ENCODE measurements at regions not wholly inside any gene's neighbourhood (a gene's known extent, or its start where the extent isn't known, plus 50 kb on each side); places are given as distances from the start of the nearest gene placed in this dataset.
"Not testable (repeated sequence)": the region's sequence is repeated elsewhere in the genome, so short reads cannot be mapped to it uniquely, and the experiment has no call there.

DNA sequence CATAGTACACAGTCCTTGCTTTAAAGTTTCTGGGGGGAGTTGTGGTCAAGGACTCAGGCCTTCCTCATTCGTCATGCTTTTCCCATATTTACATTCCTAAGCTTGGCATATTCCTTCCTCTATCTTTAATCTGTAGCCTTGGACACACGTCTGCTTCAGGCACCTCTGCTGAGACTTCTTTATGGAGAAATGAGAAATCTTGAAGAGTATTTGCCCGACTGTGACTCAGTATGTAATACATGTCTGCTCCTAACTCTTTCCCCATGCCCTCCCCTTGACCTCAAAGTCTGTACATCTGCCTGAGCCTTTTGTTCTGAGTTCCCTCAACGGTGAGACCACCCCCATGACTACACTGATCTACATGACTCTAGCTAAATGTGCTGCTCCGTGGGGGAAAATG lies 246.1 kb downstream of the SI start:
- TF ChIP-seq, protein P1, sequence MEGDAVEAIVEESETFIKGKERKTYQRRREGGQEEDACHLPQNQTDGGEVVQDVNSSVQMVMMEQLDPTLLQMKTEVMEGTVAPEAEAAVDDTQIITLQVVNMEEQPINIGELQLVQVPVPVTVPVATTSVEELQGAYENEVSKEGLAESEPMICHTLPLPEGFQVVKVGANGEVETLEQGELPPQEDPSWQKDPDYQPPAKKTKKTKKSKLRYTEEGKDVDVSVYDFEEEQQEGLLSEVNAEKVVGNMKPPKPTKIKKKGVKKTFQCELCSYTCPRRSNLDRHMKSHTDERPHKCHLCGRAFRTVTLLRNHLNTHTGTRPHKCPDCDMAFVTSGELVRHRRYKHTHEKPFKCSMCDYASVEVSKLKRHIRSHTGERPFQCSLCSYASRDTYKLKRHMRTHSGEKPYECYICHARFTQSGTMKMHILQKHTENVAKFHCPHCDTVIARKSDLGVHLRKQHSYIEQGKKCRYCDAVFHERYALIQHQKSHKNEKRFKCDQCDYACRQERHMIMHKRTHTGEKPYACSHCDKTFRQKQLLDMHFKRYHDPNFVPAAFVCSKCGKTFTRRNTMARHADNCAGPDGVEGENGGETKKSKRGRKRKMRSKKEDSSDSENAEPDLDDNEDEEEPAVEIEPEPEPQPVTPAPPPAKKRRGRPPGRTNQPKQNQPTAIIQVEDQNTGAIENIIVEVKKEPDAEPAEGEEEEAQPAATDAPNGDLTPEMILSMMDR (IDR thresholded peaks at IDR 0.05; ENCODE audit: low read depth, low read length) = no peak
- DNase-seq (ENCODE audit: extremely low read depth, low read depth) = no peak

GRCh38 chr3:164818318-164818717 lies 260.0 kb downstream of the SI start:
- DNase-seq (ENCODE audit: extremely low read depth, low read depth) = no peak
- TF ChIP-seq, protein P1 (IDR thresholded peaks at IDR 0.05; ENCODE audit: low read depth, low read length) = no peak

GRCh38 chr3:164814106-164814505 lies 264.2 kb downstream of the SI start:
- TF ChIP-seq, protein P1 (IDR thresholded peaks at IDR 0.05; ENCODE audit: low read depth, low read length) = no peak
- DNase-seq (ENCODE audit: extremely low read depth, low read depth) = no peak

- no peak for DNase-seq (ENCODE audit: extremely low read depth, low read depth)
- TF ChIP-seq, protein P1 (IDR thresholded peaks at IDR 0.05; ENCODE audit: low read depth, low read length) = no peak
Observed at GRCh38 chr3:164812042-164812441, 266.3 kb downstream of the SI start.

- no peak for DNase-seq (ENCODE audit: extremely low read depth, low read depth)
Observed at GRCh38 chr3:164806188-164806587, 272.1 kb downstream of the SI start.

DNA sequence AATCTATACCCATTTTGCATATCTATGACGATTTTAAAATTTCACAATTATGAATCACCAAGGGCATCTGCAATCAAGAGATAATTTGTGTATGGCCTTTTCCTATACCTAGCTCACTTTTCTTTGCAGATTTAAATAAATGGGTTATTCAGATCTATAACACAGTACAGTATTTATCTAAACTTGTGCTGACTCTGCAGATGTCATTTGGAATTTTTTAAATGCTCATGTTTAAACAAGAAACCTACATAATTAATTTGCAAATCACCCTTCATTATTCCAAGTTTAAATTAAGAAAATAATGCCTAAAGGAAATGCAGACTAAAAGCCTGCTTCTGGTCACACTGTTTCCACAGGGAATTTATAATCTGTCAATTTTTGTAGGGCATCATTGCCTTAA lies 284.2 kb downstream of the SI start:
- no peak for DNase-seq (ENCODE audit: extremely low read depth, low read depth)

More at GRCh38 chr3:164806188-164806587, 272.1 kb downstream of the SI start:
- TF ChIP-seq, protein P1 (IDR thresholded peaks at IDR 0.05; ENCODE audit: low read depth, low read length) = peak; percentile 35

DNA sequence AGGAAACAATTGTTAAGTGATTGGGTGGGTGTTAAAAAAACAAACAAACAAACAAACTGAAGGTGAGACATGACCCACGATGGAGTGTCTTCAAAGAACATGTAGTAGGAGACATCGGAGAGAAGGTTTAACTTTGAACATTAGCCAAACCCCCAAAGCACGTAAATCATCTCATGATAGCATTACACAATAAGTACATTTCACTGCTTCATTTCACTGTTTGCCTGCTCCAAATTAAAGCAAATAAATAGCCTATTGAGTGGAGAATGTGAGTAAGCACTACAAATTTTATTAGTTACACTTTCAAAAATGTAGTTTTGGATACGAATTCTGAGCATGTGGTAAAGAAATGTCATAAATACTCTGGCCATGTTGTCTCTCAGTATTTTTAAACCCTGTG lies 287.0 kb downstream of the SI start:
- TF ChIP-seq, protein P1 (IDR thresholded peaks at IDR 0.05; ENCODE audit: low read depth, low read length) = no peak
- DNase-seq (ENCODE audit: extremely low read depth, low read depth) = no peak

More for the DNA sequence above, 284.2 kb downstream of the SI start:
- TF ChIP-seq, protein P1 (IDR thresholded peaks at IDR 0.05; ENCODE audit: low read depth, low read length) = no peak

DNA sequence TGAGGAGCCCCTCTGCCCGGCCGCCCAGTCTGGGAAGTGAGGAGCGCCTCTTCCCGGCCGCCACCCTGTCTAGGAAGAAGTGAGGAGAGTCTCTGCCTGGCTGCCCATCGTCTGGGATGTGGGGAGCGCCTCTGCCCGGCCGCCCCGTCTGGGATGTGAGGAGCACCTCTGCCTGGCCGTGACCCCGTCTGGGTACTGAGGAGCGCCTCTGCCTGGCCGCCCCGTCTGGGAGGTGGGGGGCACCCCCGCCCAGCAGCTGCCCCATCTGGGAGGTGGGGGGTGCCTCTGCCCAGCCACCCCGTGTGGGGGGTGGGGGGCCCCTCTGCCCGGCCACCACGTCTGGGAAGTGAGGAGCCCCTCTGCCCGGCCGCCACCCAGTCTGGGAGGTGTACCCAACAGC lies 293.9 kb downstream of the SI start:
- not testable (repeated sequence) for DNase-seq (ENCODE audit: extremely low read depth, low read depth)

Measured in AG09319 (cell line).